Esophagus squamous epithelium (tissue), 4 donors: ENCODE measurements at regions not wholly inside any gene's neighbourhood (a gene's known extent, or its start where the extent isn't known, plus 50 kb on each side); places are given as distances from the start of the nearest gene placed in this dataset.

Experiments
- CTCF ChIP-seq, 6 experiments: fragments of 450-650 bp in 4 of 6; fragments of 200-600 bp in 2 of 6; sonication (generic) in 2 of 6; IDR thresholded peaks; one replicate each; pipeline ENCODE4 v1.5.1; 2016 to 2019; ENCODE audit warnings: antibody characterized with exemption in 6 of 6, mild to moderate bottlenecking in 4 of 6, moderate library complexity in 4 of 6
- POLR2A ChIP-seq, 4 donors: fragments of 450-650 bp; IDR thresholded peaks; one replicate each; pipeline ENCODE4 v1.6.1; 2017; ENCODE audit warnings: antibody characterized with exemption in 4 of 4, mild to moderate bottlenecking in 4 of 4, moderate library complexity in 3 of 4

GRCh38 chr12:91870872-91871707, 274.6 kb downstream of the BTG1 start:
- TF ChIP-seq POLR2A (IDR thresholded peaks at IDR 0.05) (no peak), CTCF (IDR thresholded peaks at IDR 0.05) (no peak)
